Loucy (cell line): ENCODE measurements at regions not wholly inside any gene's neighbourhood (a gene's known extent, or its start where the extent isn't known, plus 50 kb on each side); places are given as distances from the start of the nearest gene placed in this dataset.

Source experiments
- EZH2phosphoT487 ChIP-seq: fragments of 200-600 bp; IDR thresholded peaks from 2 replicates; pipeline ENCODE4 v1.6.1; 2018; ENCODE audit warnings: antibody characterized with exemption, mild to moderate bottlenecking, moderate library complexity, borderline replicate concordance
- TF ChIP-seq, protein P1 (sequence below): fragments of 200-600 bp; sonication (generic); conservative IDR thresholded peaks from 2 replicates; pipeline ENCODE4 v1.5.1; 2014; ENCODE audit warnings: mild to moderate bottlenecking, antibody characterized with exemption, low read length

DNA sequence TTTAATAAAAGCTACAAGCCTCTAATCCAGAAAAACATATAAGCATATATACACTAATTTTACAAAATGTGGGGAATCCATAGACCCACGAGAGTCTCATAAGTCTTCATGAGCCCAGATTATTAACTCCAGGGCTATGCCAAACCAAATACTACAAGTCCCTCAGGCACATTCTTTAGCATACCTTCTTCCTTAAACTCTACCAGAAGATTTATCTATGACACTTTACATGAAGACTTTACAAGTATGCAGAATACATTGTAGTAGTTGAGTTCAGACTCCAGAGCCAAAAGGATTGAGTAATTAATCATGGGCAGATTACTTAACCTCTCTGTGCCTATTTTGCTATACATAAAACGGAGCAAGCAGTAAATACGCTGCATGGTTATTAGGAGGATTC is 793.7 kb upstream of the ADGRL2 start:
- TF ChIP-seq, protein P1, sequence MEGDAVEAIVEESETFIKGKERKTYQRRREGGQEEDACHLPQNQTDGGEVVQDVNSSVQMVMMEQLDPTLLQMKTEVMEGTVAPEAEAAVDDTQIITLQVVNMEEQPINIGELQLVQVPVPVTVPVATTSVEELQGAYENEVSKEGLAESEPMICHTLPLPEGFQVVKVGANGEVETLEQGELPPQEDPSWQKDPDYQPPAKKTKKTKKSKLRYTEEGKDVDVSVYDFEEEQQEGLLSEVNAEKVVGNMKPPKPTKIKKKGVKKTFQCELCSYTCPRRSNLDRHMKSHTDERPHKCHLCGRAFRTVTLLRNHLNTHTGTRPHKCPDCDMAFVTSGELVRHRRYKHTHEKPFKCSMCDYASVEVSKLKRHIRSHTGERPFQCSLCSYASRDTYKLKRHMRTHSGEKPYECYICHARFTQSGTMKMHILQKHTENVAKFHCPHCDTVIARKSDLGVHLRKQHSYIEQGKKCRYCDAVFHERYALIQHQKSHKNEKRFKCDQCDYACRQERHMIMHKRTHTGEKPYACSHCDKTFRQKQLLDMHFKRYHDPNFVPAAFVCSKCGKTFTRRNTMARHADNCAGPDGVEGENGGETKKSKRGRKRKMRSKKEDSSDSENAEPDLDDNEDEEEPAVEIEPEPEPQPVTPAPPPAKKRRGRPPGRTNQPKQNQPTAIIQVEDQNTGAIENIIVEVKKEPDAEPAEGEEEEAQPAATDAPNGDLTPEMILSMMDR: no peak
- TF ChIP-seq EZH2phosphoT487: no peak
